ENCODE measurements at regions not wholly inside any gene's neighbourhood (a gene's known extent, or its start where the extent isn't known, plus 50 kb on each side); places are given as distances from the start of the nearest gene placed in this dataset.

GRCh38 chr10:44044549-44044948, 340.3 kb downstream of the CXCL12 start:
- DNase-seq (ENCODE audit: low read depth), result no peak
- TF ChIP-seq CTCF (conservative IDR thresholded peaks at IDR 0.05; ENCODE audit: low read depth, low read length), result no peak
- H3K4me3 ChIP-seq (ENCODE audit: low read depth, low read length), result no peak overlapping the region

- no peak for TF ChIP-seq CTCF (conservative IDR thresholded peaks at IDR 0.05; ENCODE audit: low read depth, low read length)
- H3K4me3 ChIP-seq (ENCODE audit: low read depth, low read length), result no peak overlapping the region
- no peak for DNase-seq (ENCODE audit: low read depth)
Measured at GRCh38 chr10:44043646-44044375, 341.1 kb downstream of the CXCL12 start.

- no peak for TF ChIP-seq CTCF (conservative IDR thresholded peaks at IDR 0.05; ENCODE audit: low read depth, low read length)
- DNase-seq (ENCODE audit: low read depth), result no peak
- H3K4me3 ChIP-seq (ENCODE audit: low read depth, low read length), result no peak overlapping the region
Measured at GRCh38 chr10:44042926-44043602, 341.8 kb downstream of the CXCL12 start.

- no peak for TF ChIP-seq CTCF (conservative IDR thresholded peaks at IDR 0.05; ENCODE audit: low read depth, low read length)
- DNase-seq (ENCODE audit: low read depth), result no peak
- H3K4me3 ChIP-seq (ENCODE audit: low read depth, low read length), result no peak overlapping the region
Measured at GRCh38 chr10:44042075-44042770, 342.7 kb downstream of the CXCL12 start.

GRCh38 chr10:44039599-44039998, 345.3 kb downstream of the CXCL12 start:
- H3K4me3 ChIP-seq (ENCODE audit: low read depth, low read length), result no peak overlapping the region
- no peak for TF ChIP-seq CTCF (conservative IDR thresholded peaks at IDR 0.05; ENCODE audit: low read depth, low read length)
- DNase-seq (ENCODE audit: low read depth), result no peak

GRCh38 chr10:44036425-44036824, 348.5 kb downstream of the CXCL12 start:
- TF ChIP-seq CTCF (conservative IDR thresholded peaks at IDR 0.05; ENCODE audit: low read depth, low read length), result no peak

More at GRCh38 chr10:44036425-44036824, 348.5 kb downstream of the CXCL12 start:
- peak; percentile 7 for DNase-seq (ENCODE audit: low read depth)
- no peak overlapping the region for H3K4me3 ChIP-seq (ENCODE audit: low read depth, low read length)

All from choroid plexus epithelial cell (primary cell).